Testis (tissue), 2 donors: ENCODE measurements at regions not wholly inside any gene's neighbourhood (a gene's known extent, or its start where the extent isn't known, plus 50 kb on each side); places are given as distances from the start of the nearest gene placed in this dataset.

ENCODE experiments used
- CTCF ChIP-seq, 3 experiments: fragments of 450-650 bp in 2 of 3; fragments of 200-600 bp in 1 of 3; sonication (generic) in 1 of 3; IDR thresholded peaks; one replicate each; pipeline ENCODE4 v1.5.1; 2016 to 2019; ENCODE audit warnings: antibody characterized with exemption in 3 of 3, mild to moderate bottlenecking in 2 of 3, moderate library complexity in 1 of 3
- POLR2A ChIP-seq: fragments of 450-650 bp; IDR thresholded peaks from one replicate; pipeline ENCODE4 v1.6.1; 2017; ENCODE audit warnings: antibody characterized with exemption, mild to moderate bottlenecking, moderate library complexity

- TF ChIP-seq POLR2A (no peak), CTCF (IDR thresholded peaks at IDR 0.05) (no peak)
Measured at GRCh38 chr2:200068642-200069041, 113.3 kb downstream of the MAIP1 start.
